T-helper 2 cell (primary cell): ENCODE measurements at regions not wholly inside any gene's neighbourhood (a gene's known extent, or its start where the extent isn't known, plus 50 kb on each side); places are given as distances from the start of the nearest gene placed in this dataset.
"Not testable (repeated sequence)": the region's sequence is repeated elsewhere in the genome, so short reads cannot be mapped to it uniquely, and the experiment has no call there.

Experiments used
- DNase-seq, 5 experiments: peaks; one replicate each; pipeline versions ENCODE4 v3.0.0 to v3.0.0-alpha.2; 2012 to 2022

DNA sequence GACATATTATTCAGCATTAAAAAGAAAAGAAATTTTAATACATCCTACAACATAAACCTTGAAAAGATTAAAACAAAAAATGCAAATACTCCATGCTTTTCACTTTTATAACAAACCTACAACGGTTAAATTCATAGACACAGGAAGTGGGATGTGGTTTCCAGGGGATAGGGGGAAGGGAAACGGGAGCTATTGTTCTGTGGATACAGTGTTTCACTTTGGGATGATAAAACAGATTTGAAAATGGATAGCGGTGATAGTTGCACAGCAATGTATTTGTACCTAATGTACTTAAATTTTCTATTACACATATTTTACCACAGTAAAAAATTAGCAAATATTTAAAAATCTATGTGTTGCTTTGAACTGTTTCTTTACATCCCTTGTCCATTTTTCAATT lies 368.0 kb downstream of the CDY2B start:
- DNase-seq = not testable (repeated sequence)

DNA sequence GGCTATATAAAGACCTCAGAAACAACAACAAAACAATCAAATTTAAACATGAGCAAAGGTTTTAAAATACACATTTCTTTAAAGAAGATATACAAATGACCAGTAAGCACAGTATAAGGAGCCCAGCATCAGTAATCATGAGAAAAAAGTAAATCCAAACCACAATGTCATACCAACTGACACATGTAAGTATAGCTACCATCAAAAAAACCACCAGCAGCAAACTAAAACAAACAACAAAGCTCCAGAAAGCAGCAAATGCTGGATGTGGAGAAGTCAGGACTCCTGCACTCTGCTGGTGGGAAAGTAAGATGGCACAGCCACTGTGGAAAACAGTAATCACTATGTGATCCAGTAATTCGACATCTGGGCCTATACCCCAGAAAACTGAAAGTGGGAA lies 368.5 kb downstream of the CDY2B start:
- not testable (repeated sequence) for DNase-seq

DNA sequence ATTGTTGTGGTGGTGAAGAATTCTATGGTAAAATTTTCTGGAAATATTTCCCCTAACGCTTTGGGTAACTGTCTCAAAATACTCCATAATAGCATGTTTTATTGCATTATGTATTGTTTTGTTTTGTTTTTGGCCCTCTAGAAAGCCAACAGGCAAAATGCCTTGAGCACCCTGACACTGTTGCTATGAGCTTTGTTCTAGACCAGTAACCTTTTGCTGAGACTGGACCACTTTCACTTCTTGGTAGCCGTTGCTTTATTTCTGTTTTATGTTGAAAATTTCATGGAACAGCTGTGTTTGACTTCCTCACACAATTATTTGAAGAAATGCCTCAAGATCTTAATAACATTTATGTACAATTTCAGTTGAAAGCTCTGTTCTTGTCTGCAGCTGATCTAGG lies 374.2 kb downstream of the CDY2B start:
- not testable (repeated sequence) for DNase-seq

DNA sequence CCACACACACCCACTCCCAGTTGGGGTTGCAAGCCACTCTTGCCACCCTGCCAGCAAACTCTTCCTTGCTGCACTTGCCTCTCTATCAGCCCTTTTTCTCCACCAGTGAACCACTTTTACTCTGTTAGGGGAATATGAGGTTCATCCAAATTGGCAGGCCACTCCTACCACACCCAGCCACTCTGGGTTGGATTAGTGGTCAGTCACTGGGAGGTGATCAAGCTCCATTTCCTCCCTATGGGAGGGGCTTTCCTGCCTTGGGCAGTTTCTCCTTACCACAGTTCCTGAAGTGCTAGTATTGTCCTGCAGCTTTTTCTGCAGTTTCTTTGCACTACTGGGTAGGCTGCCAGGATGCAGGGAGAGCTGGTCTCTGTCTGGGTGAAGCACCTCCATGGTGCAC lies 395.3 kb downstream of the CDY2B start:
- not testable (repeated sequence) for DNase-seq

DNA sequence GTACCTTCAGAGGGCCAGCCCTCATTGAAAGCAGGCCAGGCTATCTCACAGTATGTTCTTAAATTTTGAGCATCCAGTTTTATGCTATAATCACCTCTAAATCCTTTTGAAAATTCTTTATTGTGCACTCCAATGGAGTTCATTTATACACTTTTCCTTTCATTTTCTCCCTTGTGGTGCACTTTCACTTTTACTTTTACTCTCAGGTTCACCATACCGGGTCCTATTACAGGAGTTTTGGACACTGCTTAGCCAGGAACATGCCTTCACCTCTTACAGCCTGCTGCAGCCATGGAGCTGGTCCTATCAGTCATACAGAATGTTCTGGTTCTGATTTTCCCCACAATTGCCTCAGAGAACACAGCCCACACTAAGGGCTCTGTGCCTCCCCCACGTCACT lies 395.9 kb downstream of the CDY2B start:
- DNase-seq = not testable (repeated sequence)

DNA sequence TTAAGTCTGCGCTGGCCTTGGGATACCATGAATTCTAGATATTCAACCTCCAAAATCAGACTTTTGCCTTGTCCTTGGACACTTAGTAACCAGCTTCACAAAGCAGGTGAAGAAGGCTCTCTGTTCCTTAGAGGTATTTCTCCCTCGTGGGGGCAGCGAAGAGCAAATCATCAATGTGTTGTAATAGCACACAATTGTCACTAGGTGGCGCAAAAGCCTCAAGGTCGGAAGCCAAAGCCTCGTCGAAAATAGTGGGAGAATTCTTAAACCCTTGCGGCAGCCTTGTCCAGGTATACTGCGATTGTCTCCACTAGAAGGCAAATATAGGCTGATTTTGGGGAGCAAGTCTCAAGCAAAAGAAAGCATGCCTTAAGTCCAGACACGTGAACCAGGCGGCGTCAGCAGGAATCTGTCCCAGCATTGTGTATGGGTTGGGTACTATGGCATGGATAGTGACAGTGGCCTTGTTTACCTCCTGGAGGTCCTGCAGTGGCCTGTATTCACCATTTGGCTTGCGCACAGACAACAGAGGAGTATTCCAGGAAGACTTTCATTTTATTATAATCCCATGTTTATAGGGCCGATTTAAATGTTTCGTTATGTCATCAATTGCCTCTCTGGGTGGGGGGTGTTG lies 398.5 kb downstream of the CDY2B start:
- not testable (repeated sequence) for DNase-seq

DNA sequence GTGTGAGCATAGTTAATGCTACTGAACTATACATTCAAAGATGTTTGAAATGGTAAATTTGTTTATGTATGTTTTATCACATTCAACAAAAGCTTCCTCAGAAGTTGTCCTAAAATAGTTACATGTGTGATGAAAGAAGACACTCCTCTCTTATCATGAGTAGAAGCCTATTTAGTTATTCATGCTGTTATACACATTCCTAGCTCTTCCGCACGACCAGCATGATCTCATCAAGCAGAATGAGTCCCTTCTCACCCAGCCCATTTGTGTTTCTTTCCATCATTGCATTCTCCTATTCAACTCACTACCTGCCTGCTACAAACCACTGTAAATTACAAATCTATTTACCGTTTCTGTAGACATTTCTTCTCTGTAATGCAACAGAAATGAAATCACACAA lies 408.0 kb downstream of the CDY2B start:
- DNase-seq = not testable (repeated sequence)

DNA sequence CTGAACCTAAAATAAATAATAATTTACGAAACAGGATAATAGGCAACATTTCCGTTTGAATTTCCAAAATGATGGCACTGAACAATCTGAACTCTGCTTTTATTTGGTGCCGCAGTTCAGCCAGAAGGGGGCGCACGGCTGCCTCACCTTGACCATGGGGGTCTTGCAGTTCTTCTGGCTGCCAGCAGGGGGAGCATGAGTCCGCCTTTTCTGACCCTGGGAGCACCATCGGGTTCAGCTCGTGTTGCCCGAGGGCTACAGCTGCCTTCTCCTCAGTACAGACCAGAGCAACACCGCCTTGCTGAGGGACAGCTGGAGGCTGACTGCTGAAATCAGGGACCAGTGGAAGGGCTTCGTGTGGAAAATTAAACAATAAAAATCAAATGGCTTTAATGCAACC lies 420.3 kb downstream of the CDY2B start:
- not testable (repeated sequence) for DNase-seq

DNA sequence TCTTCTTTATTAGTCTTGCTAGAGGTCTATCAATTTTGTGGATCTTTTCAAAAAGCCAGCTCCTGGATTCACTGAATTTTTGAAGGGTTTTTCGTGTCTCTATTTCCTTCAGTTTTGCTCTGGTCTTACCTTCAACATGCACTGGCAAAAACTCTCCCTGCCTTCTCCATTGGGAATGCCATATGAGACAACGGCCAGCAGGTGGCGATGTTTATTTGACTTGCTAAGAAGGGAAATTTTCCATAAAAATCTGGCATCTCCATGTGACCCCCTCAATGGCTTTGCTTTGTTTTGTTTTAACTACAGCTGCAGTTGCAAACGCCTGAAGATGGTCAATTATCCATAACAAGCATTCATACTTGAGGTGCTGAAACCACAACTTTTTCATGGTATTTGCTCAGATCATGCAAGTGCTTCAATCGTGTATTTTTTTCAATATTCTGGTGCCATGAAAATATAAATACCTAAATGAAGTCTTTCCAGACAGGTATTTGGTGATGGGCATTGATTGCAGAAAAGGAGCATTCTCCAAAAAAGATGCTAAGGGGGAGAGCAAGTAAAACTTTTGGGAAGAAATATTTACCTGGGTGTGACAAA lies 449.4 kb downstream of the CDY2B start:
- DNase-seq = peak in 1 of 5 experiments; percentile 2

DNA sequence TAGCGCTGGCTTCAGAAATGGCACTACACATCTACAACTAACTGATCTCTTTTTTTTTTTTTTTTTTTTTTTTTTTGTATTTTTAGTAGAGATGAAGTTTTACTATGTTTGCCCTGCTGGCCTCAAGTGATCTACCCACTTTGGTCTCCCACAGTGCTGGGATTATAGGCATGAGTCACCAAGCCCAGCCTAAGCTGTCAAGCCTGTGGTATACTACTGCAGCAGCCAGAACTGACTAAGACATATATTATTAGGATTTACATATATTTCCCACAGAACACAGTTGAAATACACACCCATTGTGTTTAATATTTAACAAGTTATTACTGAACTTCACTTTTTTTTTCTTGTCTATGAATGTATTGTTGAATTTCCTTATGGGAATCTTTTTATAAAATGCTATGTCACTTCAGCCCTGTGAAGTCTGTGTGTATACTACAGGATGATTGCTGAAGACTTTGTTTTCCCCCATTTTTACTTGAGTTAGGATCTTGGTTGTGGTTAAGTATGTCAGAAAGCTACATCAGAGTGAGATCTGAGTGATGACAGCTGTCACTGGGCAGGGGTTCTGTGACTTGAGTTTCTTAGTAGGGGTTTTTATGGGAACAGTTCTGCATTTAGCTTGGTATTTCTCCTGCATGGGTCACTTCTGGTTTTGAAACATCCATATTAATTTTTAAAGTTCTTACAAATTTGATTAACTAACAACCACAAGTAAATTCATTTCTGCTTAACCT lies 481.5 kb downstream of the CDY2B start:
- no peak for DNase-seq

DNA sequence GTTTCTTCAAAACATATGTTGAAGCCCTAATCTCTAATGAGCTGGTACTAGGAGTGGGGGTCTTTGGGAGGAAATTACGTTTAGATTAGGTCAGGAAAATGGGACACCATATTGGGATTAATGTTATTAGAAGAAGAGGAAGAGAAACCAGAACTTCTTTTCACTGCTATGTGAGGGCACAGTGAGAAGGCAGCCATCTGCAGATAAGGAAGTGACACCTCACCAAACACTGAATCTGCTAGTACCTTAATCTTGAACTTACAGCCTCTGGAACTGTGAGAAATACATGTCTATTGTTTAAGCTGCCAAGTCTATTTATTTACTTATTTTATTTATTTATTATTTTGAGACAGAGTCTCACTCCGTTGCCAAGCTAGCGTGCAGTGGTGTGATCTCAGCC lies 482.4 kb downstream of the CDY2B start:
- no peak for DNase-seq

DNA sequence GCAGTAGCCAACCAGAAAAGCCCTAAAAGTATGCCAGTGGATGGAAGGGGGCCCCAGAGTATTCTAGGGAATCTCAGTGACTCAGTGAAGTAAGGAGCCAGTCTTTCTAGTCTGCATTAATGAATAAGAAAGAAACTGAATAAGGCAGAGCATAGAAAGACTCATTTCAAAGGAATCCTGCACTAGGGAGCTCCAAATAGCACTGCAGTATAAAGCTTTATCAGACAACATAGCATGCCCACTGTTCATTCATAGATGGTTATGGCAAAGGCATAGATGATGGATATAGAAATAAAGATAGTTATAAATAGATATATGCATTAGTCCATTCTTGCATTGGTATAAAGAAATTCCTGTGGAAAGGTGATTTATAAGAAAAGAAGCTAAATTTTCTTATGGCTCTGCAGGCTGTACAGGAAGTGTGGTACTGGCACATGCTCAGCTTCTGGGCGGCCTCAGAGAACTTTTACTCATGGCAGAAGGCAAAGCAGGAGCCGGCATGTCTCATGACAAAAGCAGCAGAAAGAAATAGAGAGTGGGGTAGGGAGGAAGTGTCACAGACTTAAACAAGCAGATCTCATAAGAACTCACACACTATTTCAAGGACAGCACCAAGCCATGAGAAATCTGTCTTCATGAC lies 498.5 kb downstream of the CDY2B start:
- no peak for DNase-seq

DNA sequence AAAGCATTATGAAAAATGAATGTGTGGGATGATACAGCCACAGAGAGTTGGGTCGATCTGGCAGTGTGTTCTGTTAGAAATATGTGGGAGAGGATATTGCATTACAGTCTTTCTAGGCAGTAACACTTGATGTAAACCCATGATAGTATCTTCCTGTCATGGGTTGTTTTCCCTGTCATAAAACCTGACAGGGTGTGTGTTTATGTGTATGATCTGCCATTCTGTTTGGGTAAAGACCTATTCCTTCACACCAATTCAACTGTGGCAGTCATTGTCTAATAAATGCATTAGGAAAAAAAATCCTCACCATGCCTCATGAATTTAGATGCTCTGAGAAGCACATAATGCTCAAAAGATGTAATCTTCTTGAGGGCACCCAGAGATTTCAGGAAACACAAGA lies 501.7 kb downstream of the CDY2B start:
- DNase-seq = no peak

DNA sequence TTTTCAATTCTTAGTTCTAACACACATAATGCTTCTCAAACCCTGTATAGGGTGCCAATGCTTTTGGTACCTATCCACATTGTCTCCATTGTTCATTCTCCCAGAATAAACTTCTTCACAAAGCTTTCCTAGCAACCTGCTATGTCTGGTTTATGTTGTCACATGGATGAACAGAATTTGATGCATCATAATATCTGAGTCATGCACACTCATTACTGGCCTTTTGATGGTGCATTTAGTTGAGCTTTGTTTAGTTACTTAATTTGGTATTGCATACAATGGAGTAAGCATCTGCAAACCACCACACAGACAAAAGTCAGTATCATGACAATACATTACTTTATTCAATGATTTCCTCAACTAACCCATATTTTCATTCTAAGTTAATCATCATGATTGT lies 511.6 kb downstream of the CDY2B start:
- no peak for DNase-seq

DNA sequence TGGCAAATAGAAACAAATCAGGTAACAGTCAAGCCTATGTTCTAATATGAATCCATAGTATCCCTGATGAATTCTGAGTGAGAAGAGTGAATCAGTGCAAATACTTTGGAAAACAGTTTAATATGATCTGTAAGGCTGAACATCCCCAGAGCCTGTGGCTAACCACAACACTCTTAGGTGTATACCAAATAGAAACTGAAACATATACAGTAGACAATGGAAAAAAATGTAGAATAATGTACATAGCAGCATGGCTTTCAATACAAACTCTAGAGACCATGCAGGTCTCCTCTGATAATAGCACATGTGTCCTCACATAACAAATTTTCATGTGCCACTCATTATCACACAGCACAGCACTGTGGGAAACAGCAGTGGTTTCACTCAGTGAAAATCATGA lies 513.6 kb downstream of the CDY2B start:
- peak in 1 of 5 experiments; percentile 0 for DNase-seq

DNA sequence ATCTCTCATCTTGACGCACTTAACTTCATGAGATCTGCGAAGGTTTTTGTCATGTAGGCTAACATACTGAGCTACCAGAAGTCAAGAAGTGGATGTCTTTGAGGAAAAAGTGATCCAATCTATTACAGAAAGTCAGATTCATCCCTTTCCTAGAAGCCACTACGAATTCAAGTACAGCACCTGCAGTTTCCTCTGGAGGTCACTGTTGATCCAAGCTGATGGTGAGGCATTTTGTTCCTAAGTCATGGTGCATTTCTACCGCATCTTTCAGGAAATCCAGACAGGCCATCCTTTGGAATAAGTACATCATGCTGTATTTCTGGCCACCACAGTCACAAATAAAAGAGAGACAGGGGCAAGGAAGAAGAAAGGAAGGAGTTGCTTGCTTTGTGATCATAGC lies 541.0 kb downstream of the CDY2B start:
- DNase-seq = no peak

DNA sequence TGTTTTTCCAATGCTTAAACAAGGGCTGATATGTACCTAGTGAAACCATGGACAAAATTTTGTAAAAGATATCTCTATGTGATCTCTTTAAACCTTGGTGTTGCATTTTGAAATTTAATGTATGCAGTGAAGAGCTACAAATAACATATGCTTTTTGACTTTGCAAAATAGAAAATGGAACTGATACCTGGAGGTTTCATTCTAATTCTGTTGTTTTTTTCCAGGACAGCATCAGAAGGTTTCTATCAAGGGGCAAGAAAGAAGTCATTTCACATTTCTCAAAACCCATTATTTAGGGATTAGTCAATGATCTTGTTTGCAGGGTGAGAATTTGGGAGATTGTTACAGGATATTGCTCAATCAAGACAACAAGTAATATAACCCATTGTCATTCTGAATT lies 549.3 kb downstream of the CDY2B start:
- DNase-seq = no peak

DNA sequence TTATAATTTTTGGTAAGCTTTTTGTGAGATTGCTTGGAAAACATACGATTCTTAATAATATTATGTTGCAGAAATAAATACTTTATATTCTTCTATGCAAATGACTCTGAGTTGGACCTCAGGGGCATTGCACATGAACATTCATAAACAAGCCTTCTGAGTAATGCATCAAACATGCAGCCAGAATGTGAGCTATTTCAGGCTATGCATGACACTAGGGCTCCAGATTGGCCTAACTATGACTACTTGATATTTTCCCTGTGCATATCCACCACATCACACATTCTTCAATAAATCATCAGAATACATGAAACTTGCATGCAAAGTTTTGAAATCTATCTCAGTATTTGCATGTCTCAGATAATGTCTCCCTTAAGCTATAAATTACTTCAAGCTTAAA lies 560.1 kb downstream of the CDY2B start:
- DNase-seq = no peak

DNA sequence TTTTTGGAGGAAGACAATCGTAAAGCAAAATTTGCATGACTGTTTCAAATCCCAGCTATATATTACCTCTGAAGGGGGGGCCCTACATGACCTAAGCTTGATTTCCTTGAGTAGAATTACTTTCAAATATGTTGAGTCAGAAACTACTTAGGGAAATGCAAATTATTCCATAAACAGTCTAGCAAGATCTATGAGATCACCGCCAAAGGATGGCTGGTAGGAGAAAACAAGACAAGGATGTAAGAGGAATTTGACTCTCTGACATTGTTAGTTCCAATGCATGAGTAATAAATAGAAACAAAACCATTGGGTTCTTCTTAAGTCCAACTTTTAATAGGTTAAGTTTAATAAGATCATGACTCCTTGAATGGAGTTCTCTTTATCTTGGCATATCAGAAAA lies 561.4 kb downstream of the CDY2B start:
- no peak for DNase-seq

DNA sequence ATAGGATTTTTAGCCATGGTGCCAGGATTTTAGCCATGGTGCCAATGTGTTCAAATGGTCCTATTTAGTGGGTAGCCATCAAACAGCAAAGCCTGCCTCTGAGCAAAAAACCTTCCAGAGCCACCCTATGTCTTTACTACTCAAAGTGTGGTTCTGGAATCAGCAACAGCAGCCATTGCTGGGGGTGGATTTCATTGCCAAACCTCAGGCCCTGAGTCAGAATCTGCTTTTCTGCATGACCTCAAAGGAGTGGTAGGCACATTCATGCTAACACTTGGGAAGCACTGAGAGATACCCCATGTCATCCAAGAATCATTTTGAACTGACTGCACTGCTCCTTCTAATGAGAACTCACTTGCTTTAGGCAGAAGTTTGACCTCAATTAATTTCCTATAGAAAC lies 603.0 kb downstream of the CDY2B start:
- DNase-seq = peak in 1 of 5 experiments; percentile 0

DNA sequence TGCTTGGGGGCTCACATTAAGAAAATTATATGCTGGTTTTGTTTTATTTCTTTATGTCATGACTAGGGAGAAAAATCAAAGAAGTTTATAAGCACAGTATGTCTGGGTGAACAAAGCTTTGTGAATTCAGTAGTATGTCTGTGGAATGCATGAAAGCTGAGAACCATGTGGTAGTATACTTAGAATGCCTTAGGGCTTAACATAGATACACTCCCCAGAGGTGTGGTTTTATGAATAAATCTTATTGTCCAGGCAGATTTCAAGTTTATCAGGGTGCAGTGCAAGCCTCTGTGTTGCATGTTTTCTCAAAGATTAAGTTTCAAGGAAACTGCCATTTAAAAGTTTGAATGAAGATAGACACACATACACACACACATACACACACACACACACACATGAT lies 620.5 kb downstream of the CDY2B start:
- no peak for DNase-seq

DNA sequence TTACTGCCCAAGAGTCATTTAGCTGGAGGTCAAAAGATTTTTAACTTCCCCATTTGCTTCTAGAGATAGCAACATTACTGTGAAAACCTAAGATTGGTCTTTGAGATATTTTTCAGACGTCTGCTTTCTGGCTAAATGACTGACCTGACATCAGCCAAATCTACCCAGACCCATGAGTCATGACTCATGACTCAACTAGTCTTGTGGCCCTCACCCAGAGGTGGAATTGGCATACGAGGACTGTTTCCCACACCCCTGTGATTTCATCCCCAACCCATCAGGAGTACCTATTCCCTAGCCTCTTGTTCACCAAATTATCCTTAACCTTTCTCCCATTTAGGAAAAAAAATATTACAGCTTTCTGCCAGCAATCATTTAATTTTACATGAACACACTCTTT lies 641.6 kb downstream of the CDY2B start:
- DNase-seq = no peak

DNA sequence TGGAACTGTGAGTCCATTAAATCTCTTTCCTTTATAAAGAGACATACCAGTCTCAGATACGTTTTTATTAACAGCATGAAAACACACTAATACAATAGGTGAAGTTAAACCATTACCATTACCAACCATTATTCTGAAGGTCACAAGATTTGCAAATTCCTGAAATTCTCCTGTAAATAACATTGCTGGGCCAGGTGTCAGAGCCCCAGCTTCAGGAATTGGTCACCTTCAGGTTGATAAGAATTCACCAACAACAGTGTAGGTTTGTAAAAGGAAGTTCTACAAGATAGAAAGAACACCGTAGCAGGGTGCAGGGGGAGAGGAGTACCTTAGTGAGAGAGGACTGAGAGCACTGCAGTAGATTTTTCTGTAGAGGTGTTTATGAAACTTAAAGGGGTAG lies 644.3 kb downstream of the CDY2B start:
- no peak for DNase-seq
